Endothelial cell of umbilical vein (primary cell): ENCODE measurements at regions not wholly inside any gene's neighbourhood (a gene's known extent, or its start where the extent isn't known, plus 50 kb on each side); places are given as distances from the start of the nearest gene placed in this dataset.

Experiments
- BruUV-seq: library from RNA; stranded (reverse); fragments of 400-500 nt; replicated peaks from 2 replicates; lab custom pipeline; 2021; lab: Mats Ljungman, UMichigan
- CTCF ChIA-PET: fragments of 300-600, 350-600 bp; sonication (Branson Sonifier 250); formaldehyde crosslinking; loops from one replicate; lab custom pipeline; 2021; ENCODE audit warnings: antibody characterized with exemption, inconsistent platforms; lab: Charles Lee
- POLR2A ChIA-PET: fragments of 300-600, 350-600 bp; sonication (Branson Sonifier 250); formaldehyde crosslinking; loops from one replicate; lab custom pipeline; 2021; ENCODE audit warnings: antibody characterized with exemption, inconsistent platforms; lab: Charles Lee
- DNase-seq: peaks from one replicate; pipeline ENCODE4 v3.0.0-alpha.2; 2011; ENCODE audit warnings: low read depth, low spot score
- FAIRE-seq: peaks from 2 replicates; lab custom pipeline; 2011; peaks lifted over from hg19 to GRCh38; lab: Jason Lieb, UNC
- H2AFZ ChIP-seq: 2 replicates; pipeline ENCODE4 v1.6.0; 2012; ENCODE audit warnings: low read depth, low read length, control low read depth, inconsistent platforms
- H3K27ac ChIP-seq: 2 replicates; pipeline ENCODE4 v1.5.1; 2011; ENCODE audit warnings: low read depth, mild to moderate bottlenecking, control low read depth, low read length, moderate library complexity; ENCODE audit not compliant: insufficient read depth
- H3K27me3 ChIP-seq, 2 experiments: 2 replicates each; pipeline versions ENCODE4 v1.6.0 to v1.6.1; 2011; ENCODE audit warnings: low read length in 2 of 2, mixed read lengths in 1 of 2; ENCODE audit not compliant: control insufficient read depth in 2 of 2, insufficient read depth in 2 of 2
- H3K36me3 ChIP-seq, 2 experiments: 2 replicates in 1 of 2; 3 replicates in 1 of 2; pipeline ENCODE4 v1.5.1; 2011; ENCODE audit warnings: low read length in 2 of 2, mild to moderate bottlenecking in 1 of 2, moderate library complexity in 1 of 2; ENCODE audit not compliant: control insufficient read depth in 2 of 2, insufficient read depth in 2 of 2; ENCODE audit errors: extremely low read depth in 1 of 2
- H3K4me1 ChIP-seq: 3 replicates; pipeline ENCODE4 v1.5.1; 2011; ENCODE audit warnings: mild to moderate bottlenecking, low read length; ENCODE audit not compliant: control insufficient read depth, insufficient read depth; ENCODE audit errors: extremely low read depth
- H3K4me2 ChIP-seq: 2 replicates; pipeline ENCODE4 v1.6.1; 2011; ENCODE audit warnings: low read length, control low read depth, mixed read lengths; ENCODE audit not compliant: insufficient read depth
- H3K4me3 ChIP-seq, 3 experiments: fragments of 200-600 bp in 1 of 3; sonication (generic), shearing (Covaris generic) in 1 of 3; replicated peaks in 1 of 3; 2 replicates each; pipeline ENCODE4 v1.5.1; 2011 to 2016; ENCODE audit warnings: control low read depth in 3 of 3, low read length in 3 of 3, mild to moderate bottlenecking in 2 of 3, inconsistent platforms in 1 of 3, low read depth in 1 of 3, moderate library complexity in 1 of 3; ENCODE audit not compliant: insufficient read depth in 1 of 3
- H3K79me2 ChIP-seq: 2 replicates; pipeline ENCODE4 v1.6.0; 2012; ENCODE audit warnings: low read length, inconsistent platforms; ENCODE audit not compliant: control insufficient read depth, insufficient read depth
- H3K9ac ChIP-seq: replicated peaks from 2 replicates; pipeline ENCODE3; 2011; ENCODE audit warnings: low read length, control low read depth; ENCODE audit not compliant: insufficient read depth; ENCODE audit errors: extremely low read depth
- H3K9me1 ChIP-seq: replicated peaks from 3 replicates; pipeline ENCODE4 v1.6.0; 2011; ENCODE audit warnings: mild to moderate bottlenecking, low read length; ENCODE audit not compliant: control insufficient read depth, insufficient read depth; ENCODE audit errors: extremely low read depth
- H3K9me3 ChIP-seq: replicated peaks from 2 replicates; pipeline ENCODE4 v1.5.1; 2012; ENCODE audit warnings: low read length, inconsistent platforms; ENCODE audit not compliant: control insufficient read depth, insufficient read depth
- H4K20me1 ChIP-seq: replicated peaks from 2 replicates; pipeline ENCODE3; 2011; ENCODE audit warnings: mild to moderate bottlenecking, low read length; ENCODE audit not compliant: control insufficient read depth, insufficient read depth; ENCODE audit errors: extremely low read depth
- CTCF ChIP-seq, 2 donors: IDR thresholded peaks; 1 replicate in 1 of 2; 2 replicates in 1 of 2; pipeline ENCODE4 v1.5.1; 2011; ENCODE audit warnings: low read length in 2 of 2, mild to moderate bottlenecking in 2 of 2, moderate library complexity in 2 of 2, control low read depth in 1 of 2, inconsistent platforms in 1 of 2, low read depth in 1 of 2; ENCODE audit not compliant: insufficient read depth in 1 of 2; ENCODE audit errors: extremely low read depth in 1 of 2
- EZH2 ChIP-seq: IDR thresholded peaks from 2 replicates; pipeline ENCODE4 v1.6.1; 2012; ENCODE audit warnings: borderline replicate concordance, low read depth, mild to moderate bottlenecking, moderate library complexity, low read length, inconsistent platforms; ENCODE audit not compliant: severe bottlenecking
- FOS ChIP-seq: IDR thresholded peaks from 2 replicates; pipeline ENCODE4 v1.6.1; 2011; ENCODE audit warnings: mild to moderate bottlenecking, low read length, moderate library complexity, borderline replicate concordance; ENCODE audit not compliant: insufficient read depth
- GATA2 ChIP-seq: IDR thresholded peaks from 2 replicates; pipeline ENCODE4 v1.7.0; 2011; ENCODE audit warnings: low read depth, mild to moderate bottlenecking, moderate library complexity, mixed read lengths, low read length; ENCODE audit not compliant: insufficient read length, insufficient read depth
- JUN ChIP-seq: IDR thresholded peaks from 2 replicates; pipeline ENCODE4 v1.6.1; 2011; ENCODE audit warnings: borderline replicate concordance, low read depth; ENCODE audit not compliant: insufficient read length, insufficient read depth
- MYC ChIP-seq: IDR thresholded peaks from one replicate; pipeline ENCODE4 v1.6.1; 2011; ENCODE audit warnings: mild to moderate bottlenecking, low read depth, low read length
- POLR2A ChIP-seq: IDR thresholded peaks from 2 replicates; pipeline ENCODE4 v1.6.1; 2012; ENCODE audit warnings: low read depth, mild to moderate bottlenecking, control low read depth, low read length
- POLR2AphosphoS5 ChIP-seq: IDR thresholded peaks from 2 replicates; pipeline ENCODE4 v1.6.1; 2012; ENCODE audit warnings: low read depth, mild to moderate bottlenecking, control low read depth, low read length, moderate library complexity; ENCODE audit not compliant: insufficient read depth
- dilution Hi-C: fragments of 300-500 bp; cut with MboI; formaldehyde crosslinking; loops from one replicate; pipeline ENCODE4 v1.15.0; 2019; ENCODE audit warnings: low sequenced_read_pairs; ENCODE audit not compliant: extremely low pct_ligation_motif_present
- intact Hi-C: fragments of 100-400 bp; cut with micrococcal nuclease; formaldehyde crosslinking; loops from one replicate; pipeline ENCODE4 v1.10.0; 2022
- TF ChIP-seq, protein P1 (sequence below): IDR thresholded peaks from 2 replicates; pipeline ENCODE4 v1.6.1; 2011; ENCODE audit not compliant: insufficient read depth, insufficient read length

DNA sequence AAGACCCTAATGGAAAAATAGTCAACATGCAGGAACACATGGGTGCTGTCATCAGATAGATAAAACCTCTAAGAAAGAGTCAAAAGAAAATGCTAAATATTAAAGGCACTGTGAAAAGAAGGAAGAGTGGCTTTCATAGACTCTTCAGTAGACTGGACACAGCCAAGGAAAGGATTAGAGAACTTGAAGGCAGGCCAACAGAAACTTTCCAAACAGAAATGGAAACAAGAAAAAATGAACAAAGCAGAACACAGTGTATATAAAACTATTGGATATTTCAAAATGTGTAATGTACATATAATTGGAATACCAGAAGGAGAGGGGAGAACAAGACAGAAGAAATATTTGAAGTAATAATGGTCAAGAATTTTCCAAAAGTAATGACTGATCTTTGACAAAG lies 431.9 kb downstream of the MATN1 start:
- dilution Hi-C loops: no loop called here
- CTCF ChIA-PET: no interaction called here

More for the DNA sequence above, 431.9 kb downstream of the MATN1 start:
- BruUV-seq: no TSS peak
- TF ChIP-seq MYC: no peak
- no peak for TF ChIP-seq POLR2A
- no peak for TF ChIP-seq FOS
- no peak for TF ChIP-seq POLR2AphosphoS5
- TF ChIP-seq CTCF (IDR thresholded peaks at IDR 0.05; ENCODE audit: extremely low read depth in 1 of 2, insufficient read depth in 1 of 2, low read depth in 1 of 2, low read length in 2 of 2): no peak
- no peak for TF ChIP-seq EZH2
- TF ChIP-seq, protein P1, sequence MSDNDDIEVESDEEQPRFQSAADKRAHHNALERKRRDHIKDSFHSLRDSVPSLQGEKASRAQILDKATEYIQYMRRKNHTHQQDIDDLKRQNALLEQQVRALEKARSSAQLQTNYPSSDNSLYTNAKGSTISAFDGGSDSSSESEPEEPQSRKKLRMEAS: no peak
- TF ChIP-seq JUN: no peak
- no peak for TF ChIP-seq GATA2
- Histone ChIP-seq H3K27ac (no peak overlapping the region), H3K4me3 (no peak overlapping the region), H3K4me1 (no peaks in the 10 kb centered on the region), H2AFZ (no peak overlapping the region), H3K36me3 (no peaks in the 10 kb centered on the region), H3K9ac (no peak overlapping the region), H4K20me1 (no peaks in the 10 kb centered on the region), H3K9me3 (no peaks in the 10 kb centered on the region), H3K79me2 (no peaks in the 10 kb centered on the region), H3K27me3 (no peaks in the 10 kb centered on the region), H3K9me1 (no peaks in the 10 kb centered on the region), H3K4me2 (no peak overlapping the region)
- POLR2A ChIA-PET: no interaction called here
- intact Hi-C loops: no loop called here
- DNase-seq (no peak), FAIRE-seq (no peak)
